Amniotic epithelial cell (primary cell): ENCODE measurements at regions not wholly inside any gene's neighbourhood (a gene's known extent, or its start where the extent isn't known, plus 50 kb on each side); places are given as distances from the start of the nearest gene placed in this dataset.

Experiments
- DNase-seq: peaks from one replicate; pipeline ENCODE4 v3.0.0-alpha.2; 2010; ENCODE audit warnings: low read depth

DNA sequence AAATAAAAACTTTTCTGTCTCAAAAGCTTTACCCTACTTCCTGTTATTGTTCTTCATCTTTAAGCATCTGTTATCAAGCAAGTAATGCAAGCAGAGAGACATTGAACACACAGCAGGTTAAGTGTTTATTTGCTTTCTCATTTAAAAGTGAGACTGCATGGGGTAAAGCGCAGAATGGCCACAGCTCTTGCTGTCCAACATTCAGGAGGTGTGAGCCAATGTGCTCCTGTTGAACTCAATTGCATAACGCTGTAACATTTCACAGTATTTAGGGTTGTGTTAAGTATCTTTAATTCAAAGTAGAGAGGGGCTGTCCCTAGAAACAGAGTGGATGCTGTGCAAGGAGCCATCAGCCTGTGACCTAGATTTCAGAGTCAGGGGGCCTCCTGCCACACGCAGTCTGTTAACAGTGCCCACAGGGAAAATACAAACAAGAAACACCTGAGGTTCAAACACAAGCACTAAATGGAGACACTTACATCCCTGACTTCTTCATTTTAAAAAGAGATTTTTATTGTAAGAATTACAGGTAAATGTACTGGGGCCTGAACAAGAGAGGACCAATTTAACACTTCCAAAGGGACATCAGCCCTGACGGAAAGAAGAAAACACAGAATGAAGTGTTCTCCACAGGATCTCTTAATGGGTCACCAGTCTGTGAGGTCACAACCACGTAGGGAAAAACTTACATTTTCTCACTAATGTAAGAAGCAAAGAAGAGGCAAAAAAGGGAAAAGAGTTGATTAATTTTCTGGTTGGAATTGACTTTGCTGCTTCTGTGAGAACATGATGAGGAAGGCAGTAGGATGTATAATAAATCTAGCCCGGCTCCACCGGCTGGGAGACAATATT lies 815.1 kb downstream of the VGLL3 start:
- no peak for DNase-seq

DNA sequence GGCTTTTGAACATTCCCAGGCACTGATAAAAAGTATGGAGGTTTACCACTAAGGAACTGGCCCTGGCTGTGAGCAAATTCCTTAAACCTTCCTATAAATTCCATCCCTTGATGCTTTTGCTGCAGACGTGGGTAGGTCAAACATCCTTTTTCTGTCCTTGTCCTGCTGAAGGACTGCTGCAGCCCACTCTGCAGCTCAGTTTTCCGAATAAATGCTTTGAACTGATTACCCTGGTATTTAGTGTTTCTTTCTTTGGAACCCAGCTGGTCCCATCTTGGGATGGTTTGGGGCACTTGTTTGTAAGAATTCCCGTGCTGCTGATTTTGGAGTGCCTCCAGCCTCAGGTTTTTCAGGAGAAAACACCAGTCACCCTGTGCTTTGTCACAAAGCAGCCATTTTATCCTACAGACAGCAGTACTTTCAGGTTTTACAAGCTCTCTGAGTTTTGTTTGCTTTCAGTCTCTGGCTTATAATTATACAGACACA lies 815.9 kb downstream of the VGLL3 start:
- DNase-seq: no peak

DNA sequence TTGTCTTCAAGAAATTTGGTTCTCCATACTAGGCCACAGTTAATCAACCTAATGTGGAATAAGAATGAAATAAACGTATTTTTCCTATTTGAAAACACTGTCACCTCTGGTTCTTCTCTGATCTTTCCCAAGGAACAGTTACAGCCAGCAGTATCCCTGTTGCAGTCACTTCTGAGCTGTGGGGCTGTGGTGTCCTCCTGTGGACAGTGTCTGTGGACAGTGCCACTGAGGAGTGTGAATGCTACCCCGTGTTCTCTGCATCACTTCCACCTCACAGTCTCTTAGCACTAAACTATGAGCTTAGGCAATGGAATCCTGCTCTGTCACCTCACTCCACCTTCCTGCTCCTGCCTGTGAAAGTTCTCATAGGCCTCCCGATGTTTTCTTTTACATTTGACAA lies 817.5 kb downstream of the VGLL3 start:
- DNase-seq: no peak

GRCh38 chr3:86168512-86168911 lies 822.4 kb downstream of the VGLL3 start:
- DNase-seq: no peak

- no peak for DNase-seq
Observed at GRCh38 chr3:86162521-86162920, 828.4 kb downstream of the VGLL3 start.

- DNase-seq: no peak
Observed at GRCh38 chr3:86161493-86161892, 829.5 kb downstream of the VGLL3 start.

GRCh38 chr3:86152620-86153019 lies 838.3 kb downstream of the VGLL3 start:
- no peak for DNase-seq

GRCh38 chr3:86149054-86149453 lies 841.9 kb downstream of the VGLL3 start:
- DNase-seq: no peak

- no peak for DNase-seq
Observed at GRCh38 chr3:86147119-86147518, 843.8 kb downstream of the VGLL3 start.

- DNase-seq: no peak
Observed at GRCh38 chr3:86126552-86126951, 864.4 kb downstream of the VGLL3 start.
